ENCODE measurements at regions not wholly inside any gene's neighbourhood (a gene's known extent, or its start where the extent isn't known, plus 50 kb on each side); places are given as distances from the start of the nearest gene placed in this dataset.

DNA sequence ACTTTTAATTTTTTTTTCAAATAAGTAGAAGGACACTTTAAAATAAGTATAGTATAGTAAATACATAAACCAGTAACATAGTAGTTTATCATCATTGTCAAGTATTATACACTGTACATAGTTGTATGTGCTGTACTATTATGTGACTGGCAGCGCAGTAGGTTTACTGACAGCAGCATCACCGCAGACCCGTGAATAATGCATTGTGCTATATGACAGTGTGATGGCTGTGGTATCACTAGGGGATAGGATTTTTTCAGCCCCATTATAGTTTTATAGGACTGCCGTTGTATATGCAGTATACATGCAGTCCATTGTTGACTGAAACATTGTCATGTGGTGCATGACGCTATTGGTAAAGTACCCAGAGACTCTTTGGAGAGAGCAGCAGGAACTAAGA is 306.5 kb downstream of the SQOR start:
- no peak overlapping the region for H3K27ac Mint-ChIP-seq (ENCODE audit: unreplicated experiment)
- H3K4me1 Mint-ChIP-seq (ENCODE audit: low read depth, unreplicated experiment): no peaks in the 10 kb centered on the region

DNA sequence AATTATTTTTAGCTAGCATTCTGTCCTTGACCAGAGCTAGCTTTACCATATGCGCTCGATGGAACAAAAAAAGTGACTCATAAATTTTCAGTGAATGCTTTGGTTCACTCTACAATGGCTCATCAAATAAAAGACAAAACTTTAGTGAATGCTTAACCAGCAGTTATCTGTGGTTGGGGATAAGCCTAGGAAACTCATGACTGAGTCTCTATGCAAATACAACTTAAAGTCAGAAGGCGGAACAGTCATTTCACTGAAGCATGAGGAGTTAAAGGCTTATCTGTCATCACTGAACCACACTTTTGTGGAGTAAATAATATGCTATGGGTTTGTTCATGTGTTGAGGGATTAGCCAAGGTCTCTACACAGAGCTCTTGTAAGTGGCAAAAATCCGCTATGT is 308.4 kb downstream of the SQOR start:
- H3K9me3 ChIP-seq (ENCODE audit: insufficient read depth, low read depth, low read length): no peaks in the 10 kb centered on the region
- DNase-seq (ENCODE audit: low read depth) (no peak), FAIRE-seq (no peak)
- H3K4me1 ChIP-seq (ENCODE audit: insufficient read depth, low read length): no peaks in the 10 kb centered on the region
- H3K4me1 Mint-ChIP-seq (ENCODE audit: low read depth, unreplicated experiment): no peaks in the 10 kb centered on the region
- H3K36me3 ChIP-seq (ENCODE audit: insufficient read depth, low read length): no peaks in the 10 kb centered on the region
- H3K27me3 Mint-ChIP-seq (ENCODE audit: low read depth, unreplicated experiment): no peaks in the 10 kb centered on the region
- no peak overlapping the region for H3K4me3 Mint-ChIP-seq (ENCODE audit: unreplicated experiment)
- H2AFZ ChIP-seq (ENCODE audit: low read depth, low read length): no peak overlapping the region
- H3K4me3 ChIP-seq (ENCODE audit: insufficient read depth, low read depth, low read length): no peak overlapping the region
- H3K4me2 ChIP-seq (ENCODE audit: low read length): no peak overlapping the region
- H3K27me3 ChIP-seq (ENCODE audit: insufficient read depth, low read length): no peaks in the 10 kb centered on the region
- peaks cover 5% of the 10 kb centered on the region for H3K9me3 Mint-ChIP-seq (ENCODE audit: unreplicated experiment)
- no peaks in the 10 kb centered on the region for H3K36me3 Mint-ChIP-seq (ENCODE audit: low read depth, unreplicated experiment)
- H4K20me1 ChIP-seq (ENCODE audit: insufficient read depth, low read length): no peaks in the 10 kb centered on the region
- H3K27ac ChIP-seq (ENCODE audit: low read depth, low read length): no peak overlapping the region
- H3K27ac Mint-ChIP-seq (ENCODE audit: unreplicated experiment): no peak overlapping the region
- no peaks in the 10 kb centered on the region for H3K79me2 ChIP-seq (ENCODE audit: insufficient read depth, low read length)
- no peak overlapping the region for H3K9ac ChIP-seq (ENCODE audit: low read length)
- TF ChIP-seq, protein P1, sequence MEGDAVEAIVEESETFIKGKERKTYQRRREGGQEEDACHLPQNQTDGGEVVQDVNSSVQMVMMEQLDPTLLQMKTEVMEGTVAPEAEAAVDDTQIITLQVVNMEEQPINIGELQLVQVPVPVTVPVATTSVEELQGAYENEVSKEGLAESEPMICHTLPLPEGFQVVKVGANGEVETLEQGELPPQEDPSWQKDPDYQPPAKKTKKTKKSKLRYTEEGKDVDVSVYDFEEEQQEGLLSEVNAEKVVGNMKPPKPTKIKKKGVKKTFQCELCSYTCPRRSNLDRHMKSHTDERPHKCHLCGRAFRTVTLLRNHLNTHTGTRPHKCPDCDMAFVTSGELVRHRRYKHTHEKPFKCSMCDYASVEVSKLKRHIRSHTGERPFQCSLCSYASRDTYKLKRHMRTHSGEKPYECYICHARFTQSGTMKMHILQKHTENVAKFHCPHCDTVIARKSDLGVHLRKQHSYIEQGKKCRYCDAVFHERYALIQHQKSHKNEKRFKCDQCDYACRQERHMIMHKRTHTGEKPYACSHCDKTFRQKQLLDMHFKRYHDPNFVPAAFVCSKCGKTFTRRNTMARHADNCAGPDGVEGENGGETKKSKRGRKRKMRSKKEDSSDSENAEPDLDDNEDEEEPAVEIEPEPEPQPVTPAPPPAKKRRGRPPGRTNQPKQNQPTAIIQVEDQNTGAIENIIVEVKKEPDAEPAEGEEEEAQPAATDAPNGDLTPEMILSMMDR (IDR thresholded peaks at IDR 0.05; ENCODE audit: insufficient read depth, low read depth, low read length): no peak
- no peak for TF ChIP-seq EZH2 (IDR thresholded peaks at IDR 0.05; ENCODE audit: insufficient read depth, low read length)

More for the DNA sequence above, 306.5 kb downstream of the SQOR start:
- Mint-ChIP-seq H3K4me3 (ENCODE audit: unreplicated experiment) (no peak overlapping the region), H3K27me3 (ENCODE audit: low read depth, unreplicated experiment) (peaks cover 1% of the 10 kb centered on the region), H3K36me3 (ENCODE audit: low read depth, unreplicated experiment) (no peaks in the 10 kb centered on the region), H3K9me3 (ENCODE audit: unreplicated experiment) (peaks cover 7% of the 10 kb centered on the region)
- Histone ChIP-seq H3K79me2 (ENCODE audit: insufficient read depth, low read length) (no peaks in the 10 kb centered on the region), H3K27me3 (ENCODE audit: insufficient read depth, low read length) (no peaks in the 10 kb centered on the region), H3K4me1 (ENCODE audit: insufficient read depth, low read length) (no peaks in the 10 kb centered on the region), H3K4me3 (ENCODE audit: insufficient read depth, low read depth, low read length) (no peak overlapping the region), H3K27ac (ENCODE audit: low read depth, low read length) (no peak overlapping the region), H3K9ac (ENCODE audit: low read length) (no peak overlapping the region), H3K9me3 (ENCODE audit: insufficient read depth, low read depth, low read length) (no peaks in the 10 kb centered on the region), H3K4me2 (ENCODE audit: low read length) (no peak overlapping the region), H2AFZ (ENCODE audit: low read depth, low read length) (no peak overlapping the region), H4K20me1 (ENCODE audit: insufficient read depth, low read length) (no peaks in the 10 kb centered on the region), H3K36me3 (ENCODE audit: insufficient read depth, low read length) (no peaks in the 10 kb centered on the region)
- FAIRE-seq (no peak), DNase-seq (ENCODE audit: low read depth) (no peak)
- TF ChIP-seq EZH2 (IDR thresholded peaks at IDR 0.05; ENCODE audit: insufficient read depth, low read length): no peak
- TF ChIP-seq, protein P1 (IDR thresholded peaks at IDR 0.05; ENCODE audit: insufficient read depth, low read depth, low read length): no peak

DNA sequence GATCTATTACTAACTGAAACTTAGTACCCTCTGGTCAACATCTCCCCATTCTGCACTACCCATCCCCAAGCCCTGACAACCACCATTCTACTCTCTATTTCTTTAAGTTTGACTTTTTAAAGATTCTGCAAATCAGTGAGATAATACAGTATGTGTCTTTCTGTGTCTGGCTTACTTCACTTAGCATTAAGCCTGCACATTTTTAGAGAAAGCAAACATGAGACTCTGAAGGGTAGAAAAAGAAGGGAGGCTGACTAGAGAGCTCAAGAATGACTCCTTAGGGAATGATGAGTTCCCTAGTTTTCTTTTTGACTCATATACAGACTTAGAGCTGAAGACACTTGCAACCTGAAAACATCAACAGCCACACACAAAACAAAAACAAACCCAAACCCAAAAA is 311.3 kb downstream of the SQOR start:
- H3K4me1 ChIP-seq (ENCODE audit: insufficient read depth, low read length): no peaks in the 10 kb centered on the region
- no peak for DNase-seq (ENCODE audit: low read depth)
- H3K4me3 Mint-ChIP-seq (ENCODE audit: unreplicated experiment): no peak overlapping the region
- no peaks in the 10 kb centered on the region for H3K9me3 ChIP-seq (ENCODE audit: insufficient read depth, low read depth, low read length)
- H3K27me3 Mint-ChIP-seq (ENCODE audit: low read depth, unreplicated experiment): peaks cover 2% of the 10 kb centered on the region
- no peaks in the 10 kb centered on the region for H3K4me1 Mint-ChIP-seq (ENCODE audit: low read depth, unreplicated experiment)
- no peak overlapping the region for H3K4me3 ChIP-seq (ENCODE audit: insufficient read depth, low read depth, low read length)
- FAIRE-seq: no peak
- no peak overlapping the region for H2AFZ ChIP-seq (ENCODE audit: low read depth, low read length)
- no peaks in the 10 kb centered on the region for H3K27me3 ChIP-seq (ENCODE audit: insufficient read depth, low read length)
- H3K79me2 ChIP-seq (ENCODE audit: insufficient read depth, low read length): no peaks in the 10 kb centered on the region
- H3K9ac ChIP-seq (ENCODE audit: low read length): no peak overlapping the region
- no peak overlapping the region for H3K27ac ChIP-seq (ENCODE audit: low read depth, low read length)
- no peak for TF ChIP-seq EZH2 (IDR thresholded peaks at IDR 0.05; ENCODE audit: insufficient read depth, low read length)
- TF ChIP-seq, protein P1 (IDR thresholded peaks at IDR 0.05; ENCODE audit: insufficient read depth, low read depth, low read length): no peak
- H4K20me1 ChIP-seq (ENCODE audit: insufficient read depth, low read length): no peaks in the 10 kb centered on the region
- no peak overlapping the region for H3K4me2 ChIP-seq (ENCODE audit: low read length)
- H3K9me3 Mint-ChIP-seq (ENCODE audit: unreplicated experiment): peaks cover 2% of the 10 kb centered on the region
- no peaks in the 10 kb centered on the region for H3K36me3 Mint-ChIP-seq (ENCODE audit: low read depth, unreplicated experiment)
- no peaks in the 10 kb centered on the region for H3K36me3 ChIP-seq (ENCODE audit: insufficient read depth, low read length)
- H3K27ac Mint-ChIP-seq (ENCODE audit: unreplicated experiment): no peak overlapping the region

Data from astrocyte (in vitro differentiated cells and primary cell).